ENCODE measurements at regions not wholly inside any gene's neighbourhood (a gene's known extent, or its start where the extent isn't known, plus 50 kb on each side); places are given as distances from the start of the nearest gene placed in this dataset.
"Not testable (repeated sequence)": the region's sequence is repeated elsewhere in the genome, so short reads cannot be mapped to it uniquely, and the experiment has no call there.

- DNase-seq: no peak
Observed at GRCh38 chr2:16209799-16210198, 269.4 kb downstream of the MYCN start.

DNA sequence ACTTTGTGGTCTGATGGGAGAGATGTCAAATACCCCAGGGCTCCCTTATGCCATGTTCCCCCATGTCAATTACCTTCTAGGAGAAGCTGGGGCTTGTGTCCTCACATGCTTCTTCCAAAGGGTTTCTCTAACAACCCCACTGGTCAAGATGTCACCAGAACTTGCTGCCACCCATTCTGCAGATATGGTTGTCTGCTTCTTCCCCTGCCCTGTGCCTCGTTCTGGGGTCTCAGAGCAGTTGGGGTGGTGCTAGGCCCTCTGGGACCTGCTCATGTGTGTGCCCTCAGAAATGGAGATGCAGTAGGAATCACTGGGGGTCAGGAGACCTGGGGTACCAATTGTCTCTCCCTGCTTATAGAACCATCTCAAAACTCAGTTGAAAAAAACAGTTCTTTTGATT, 268.6 kb downstream of the MYCN start:
- no peak for DNase-seq

- no peak for DNase-seq
Observed at GRCh38 chr2:16208241-16208797, 268.0 kb downstream of the MYCN start.

- no peak for DNase-seq
Observed at GRCh38 chr2:16207611-16208010, 267.3 kb downstream of the MYCN start.

GRCh38 chr2:16207151-16207550, 266.8 kb downstream of the MYCN start:
- DNase-seq: no peak

- DNase-seq: no peak
Observed at GRCh38 chr2:16206191-16206944, 266.0 kb downstream of the MYCN start.

- DNase-seq: no peak
Observed at GRCh38 chr2:16205631-16206030, 265.3 kb downstream of the MYCN start.

DNA sequence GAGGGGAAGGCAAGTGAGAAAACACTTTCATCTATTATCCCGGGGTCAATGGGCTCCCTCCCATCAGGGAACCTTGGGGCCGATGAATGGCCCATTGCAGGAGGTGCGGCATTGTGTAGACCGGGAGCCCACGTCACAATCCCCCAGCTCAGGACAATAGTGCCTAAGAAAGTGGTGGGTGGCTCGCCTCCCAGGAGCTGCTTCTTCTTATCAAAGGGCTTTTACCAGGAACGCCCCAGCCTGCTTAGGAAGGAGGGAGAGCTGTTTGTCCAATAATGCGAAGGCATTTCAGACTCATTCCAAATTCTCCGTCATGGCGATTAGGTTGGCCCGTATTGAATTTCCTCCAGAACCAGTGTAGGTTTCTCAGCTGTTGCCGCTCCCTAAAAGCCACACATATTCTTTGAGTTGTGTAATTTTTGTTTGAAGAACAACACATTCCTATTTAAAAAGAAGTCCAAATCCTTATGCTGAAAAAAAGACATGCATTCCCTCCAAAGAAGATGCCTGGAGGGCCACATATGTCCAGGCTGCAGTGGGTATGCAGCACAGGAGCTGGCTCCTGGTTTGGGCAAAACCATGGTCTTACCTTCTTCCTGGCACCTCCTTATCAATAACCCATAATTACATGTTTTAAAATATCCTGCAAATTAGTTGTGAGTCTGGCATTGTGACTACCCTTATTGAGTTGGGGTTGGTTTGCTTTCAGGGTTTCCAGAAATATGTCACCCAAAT, 264.7 kb downstream of the MYCN start:
- DNase-seq: no peak

DNA sequence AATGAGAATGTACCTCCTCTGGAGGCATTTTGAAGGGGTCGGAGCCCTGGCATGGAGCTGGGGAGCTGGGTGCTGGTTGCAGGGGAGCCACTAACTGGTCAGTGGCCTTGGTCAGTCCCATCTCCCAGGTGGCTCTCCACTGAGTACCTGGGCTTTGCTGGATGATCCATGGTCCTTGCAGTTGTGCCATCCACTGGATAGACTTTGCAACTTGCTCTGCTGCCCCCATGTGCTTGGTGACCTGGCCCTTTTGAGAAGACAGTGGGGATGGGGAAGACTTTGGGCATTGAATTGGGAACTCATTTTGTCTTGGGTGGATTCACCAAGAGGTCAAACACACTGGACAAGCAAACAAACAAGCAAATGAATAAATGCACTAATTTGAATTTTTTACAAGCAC, 263.9 kb downstream of the MYCN start:
- no peak for DNase-seq

GRCh38 chr2:16203691-16204090, 263.3 kb downstream of the MYCN start:
- no peak for DNase-seq

DNA sequence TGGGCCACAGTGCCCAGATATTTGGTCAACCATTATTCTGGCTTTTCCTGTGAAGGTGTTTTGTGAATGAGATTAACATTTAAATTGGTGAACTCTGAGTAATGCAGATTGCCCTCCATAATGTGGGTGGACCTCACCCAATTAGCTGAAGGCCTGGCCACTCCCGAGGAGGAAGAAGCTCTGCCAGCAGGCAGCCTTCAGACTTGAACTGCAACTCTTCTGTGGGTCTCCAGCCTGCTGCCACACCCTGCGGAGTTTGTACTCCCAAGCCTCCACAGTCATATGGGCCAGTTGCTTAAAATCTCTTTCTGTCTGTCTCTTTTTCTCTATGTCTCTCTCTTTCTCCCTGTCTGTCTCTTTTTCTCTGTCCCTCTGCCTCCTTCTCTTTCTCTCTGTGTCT, 262.7 kb downstream of the MYCN start:
- no peak for DNase-seq

DNA sequence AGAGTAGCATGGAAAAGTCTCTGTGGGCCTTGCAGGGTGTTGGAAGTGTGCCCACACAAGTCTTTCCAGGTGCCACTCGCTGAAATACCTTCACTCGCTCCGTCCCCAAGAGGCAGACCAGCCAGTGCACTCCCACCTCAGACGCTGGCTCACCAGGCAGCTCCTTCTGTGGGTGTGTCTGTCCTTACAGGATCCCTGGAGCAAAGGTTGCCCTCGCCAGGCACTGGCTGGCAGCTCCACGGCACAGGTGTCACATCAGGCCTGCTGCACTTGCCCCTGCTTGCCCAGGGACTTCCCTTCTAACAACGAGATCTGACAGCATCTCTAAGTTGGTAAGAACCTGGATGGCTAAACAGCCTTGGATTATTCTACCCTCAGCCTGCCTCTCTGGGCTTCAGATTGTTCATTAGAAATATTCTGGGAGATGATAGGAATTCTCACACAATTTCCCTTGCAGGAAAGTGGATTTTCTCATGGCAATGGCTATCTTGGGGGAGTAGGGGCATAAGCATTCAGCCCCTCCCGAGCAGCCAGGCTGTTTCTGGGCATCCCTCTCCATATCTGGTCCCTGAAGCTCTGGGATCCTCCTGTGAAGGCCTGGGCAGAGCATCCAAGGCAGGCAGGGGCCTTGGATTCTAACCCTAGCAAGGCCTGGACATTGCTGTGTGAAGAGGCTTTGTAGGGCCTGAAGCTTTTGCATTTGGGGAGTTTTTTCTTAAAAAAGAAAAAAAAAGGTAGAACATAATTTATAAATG, 262.1 kb downstream of the MYCN start:
- no peak for DNase-seq

DNA sequence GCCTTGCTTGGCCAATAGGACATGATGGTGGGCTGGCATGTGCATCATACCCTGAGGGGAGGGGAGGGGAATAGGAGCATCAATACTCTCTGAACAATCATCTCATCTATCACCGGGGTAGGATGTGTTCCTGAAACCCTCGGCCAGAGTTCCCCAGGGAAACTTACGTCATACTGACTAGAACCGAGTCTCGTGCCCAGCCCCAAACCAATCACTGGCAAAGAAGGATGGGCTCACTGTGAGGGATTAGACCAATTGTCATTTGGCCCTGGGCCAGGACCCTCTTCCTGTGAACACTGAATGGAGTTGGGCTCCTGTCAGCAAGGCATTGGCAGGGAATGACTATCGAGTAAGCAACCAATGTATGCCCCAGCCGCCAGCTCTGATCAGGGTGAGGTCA, 261.5 kb downstream of the MYCN start:
- no peak for DNase-seq

DNA sequence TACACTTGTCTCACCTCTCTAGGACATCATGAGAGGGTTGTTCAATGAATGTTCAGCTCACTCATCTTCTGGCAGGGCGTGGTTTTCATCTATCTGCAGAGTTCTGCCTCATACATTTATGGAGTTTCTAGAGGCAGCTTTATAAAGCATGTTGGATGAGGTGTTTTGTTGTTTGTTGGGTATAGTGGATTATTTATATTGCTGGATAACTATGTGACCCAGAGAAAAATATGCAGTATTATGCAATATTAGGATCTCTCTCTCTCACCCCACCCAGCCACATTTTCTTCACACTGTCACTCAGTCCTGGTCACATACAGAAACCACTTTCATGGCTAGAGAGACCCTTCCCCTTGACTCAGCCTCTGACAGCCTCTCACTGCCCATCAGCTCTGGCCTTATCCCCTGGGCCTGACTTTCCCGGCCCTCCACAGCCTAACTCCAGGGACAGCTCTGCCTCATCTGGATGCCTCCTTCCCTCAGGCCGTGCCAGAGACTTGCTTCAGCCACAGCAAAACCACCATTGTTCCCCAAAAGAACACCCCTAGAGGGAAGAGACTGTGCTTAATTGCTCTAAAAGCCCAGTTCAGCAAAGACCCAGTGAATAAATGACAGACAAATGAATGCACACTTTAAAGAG, 260.3 kb downstream of the MYCN start:
- no peak for DNase-seq

- no peak for DNase-seq
Observed at GRCh38 chr2:16199882-16200553, 259.7 kb downstream of the MYCN start.

DNA sequence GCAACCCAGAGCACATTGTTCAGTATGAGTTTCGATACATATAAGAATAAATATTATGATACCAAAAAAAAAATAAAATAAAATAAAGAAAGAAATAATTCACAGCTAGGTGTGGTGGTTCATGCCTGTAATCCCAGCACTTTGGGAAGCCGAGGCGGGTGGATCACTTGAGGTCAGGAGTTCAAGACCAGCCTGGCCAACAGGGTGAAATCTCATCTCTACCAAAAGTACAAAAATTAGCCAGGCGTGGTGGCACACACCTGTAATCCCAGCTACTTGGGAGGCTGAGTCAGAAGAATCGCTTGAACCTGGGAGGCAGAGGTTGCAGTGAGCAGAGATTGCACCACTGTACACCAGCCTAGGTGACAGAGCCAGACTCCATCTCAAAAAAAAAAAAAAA, 258.9 kb downstream of the MYCN start:
- not testable (repeated sequence) for DNase-seq

GRCh38 chr2:16198166-16198912, 258.0 kb downstream of the MYCN start:
- DNase-seq: no peak

- DNase-seq: no peak
Observed at GRCh38 chr2:16197504-16198147, 257.3 kb downstream of the MYCN start.

DNA sequence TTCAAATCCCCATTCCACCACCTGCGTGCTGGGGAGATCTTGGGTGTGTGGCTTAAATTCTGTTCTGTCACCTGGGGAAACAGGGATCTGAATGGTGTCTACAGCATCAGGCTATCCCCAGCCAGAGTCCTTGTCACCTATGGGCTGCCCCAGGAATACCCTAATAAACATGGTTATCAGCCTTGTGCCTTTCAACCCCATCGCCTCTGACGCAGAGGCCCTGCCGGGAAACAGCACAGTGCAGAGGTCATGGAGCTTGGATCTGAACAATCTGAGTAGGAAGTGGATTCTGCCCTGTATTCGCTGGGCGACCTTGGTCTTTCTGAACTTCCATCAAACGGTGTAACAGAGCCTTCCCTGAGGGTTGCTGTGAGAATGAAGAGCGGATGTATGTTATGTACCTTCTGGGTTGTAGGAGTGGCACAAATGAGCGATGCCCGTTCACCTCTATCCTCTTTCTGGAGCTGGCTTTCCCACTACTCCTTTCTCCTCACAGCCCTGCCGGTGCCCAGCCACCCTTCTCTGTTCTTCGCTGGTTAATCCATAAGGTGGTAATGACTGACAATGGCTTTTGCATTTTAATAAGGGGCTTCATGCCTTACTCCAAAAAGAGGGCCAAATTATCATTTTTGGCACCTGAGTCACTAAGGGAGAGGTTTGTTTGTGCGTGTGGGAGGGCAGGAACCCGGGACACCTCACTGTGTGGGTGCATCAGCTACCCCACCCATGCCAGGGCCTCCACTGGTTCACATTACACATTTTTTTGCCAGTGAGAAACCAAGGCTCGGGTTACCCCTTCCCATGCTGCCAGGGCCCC, 256.5 kb downstream of the MYCN start:
- DNase-seq: no peak

- DNase-seq: no peak
Observed at GRCh38 chr2:16195681-16196070, 255.3 kb downstream of the MYCN start.

Data from stimulated activated CD4-positive, alpha-beta T cell treated with anti-CD3 and anti-CD28 coated beads, Interleukin-12 subunit alpha, Interleukin-12 subunit beta, amount 100 ng/mL, for 4 hours (primary cell).